ENCODE measurements at regions not wholly inside any gene's neighbourhood (a gene's known extent, or its start where the extent isn't known, plus 50 kb on each side); places are given as distances from the start of the nearest gene placed in this dataset.

- Histone ChIP-seq H3K27ac (ENCODE audit: low read depth, low read length) (no peak overlapping the region), H3K9ac (ENCODE audit: low read depth, low read length) (no peak overlapping the region), H3K9me3 (ENCODE audit: control insufficient read depth, insufficient read depth, low read length) (no peaks in the 10 kb centered on the region), H3K4me3 (ENCODE audit: low read depth, low read length) (no peak overlapping the region), H3K36me3 (ENCODE audit: control insufficient read depth, insufficient read depth, low read length) (no peaks in the 10 kb centered on the region), H3K27me3 (ENCODE audit: control insufficient read depth, insufficient read depth, low read length) (no peaks in the 10 kb centered on the region), H3K4me1 (ENCODE audit: control insufficient read depth, insufficient read depth, low read length) (no peaks in the 10 kb centered on the region)
Measured at GRCh38 chr21:16678429-16679160, 834.2 kb upstream of the CXADR start.

GRCh38 chr21:16695074-16695473 is 817.8 kb upstream of the CXADR start:
- no peaks in the 10 kb centered on the region for H3K4me1 ChIP-seq (ENCODE audit: control insufficient read depth, insufficient read depth, low read length)
- peaks cover 30% of the 10 kb centered on the region for H3K9me3 ChIP-seq (ENCODE audit: control insufficient read depth, insufficient read depth, low read length)
- no peak overlapping the region for H3K4me3 ChIP-seq (ENCODE audit: low read depth, low read length)
- no peaks in the 10 kb centered on the region for H3K36me3 ChIP-seq (ENCODE audit: control insufficient read depth, insufficient read depth, low read length)
- H3K9ac ChIP-seq (ENCODE audit: low read depth, low read length) = no peak overlapping the region
- no peaks in the 10 kb centered on the region for H3K27me3 ChIP-seq (ENCODE audit: control insufficient read depth, insufficient read depth, low read length)
- no peak overlapping the region for H3K27ac ChIP-seq (ENCODE audit: low read depth, low read length)

- H3K9me3 ChIP-seq (ENCODE audit: control insufficient read depth, insufficient read depth, low read length) = no peaks in the 10 kb centered on the region
- no peak overlapping the region for H3K27ac ChIP-seq (ENCODE audit: low read depth, low read length)
- H3K9ac ChIP-seq (ENCODE audit: low read depth, low read length) = no peak overlapping the region
- no peak overlapping the region for H3K4me3 ChIP-seq (ENCODE audit: low read depth, low read length)
- H3K27me3 ChIP-seq (ENCODE audit: control insufficient read depth, insufficient read depth, low read length) = no peaks in the 10 kb centered on the region
- H3K4me1 ChIP-seq (ENCODE audit: control insufficient read depth, insufficient read depth, low read length) = no peaks in the 10 kb centered on the region
- no peaks in the 10 kb centered on the region for H3K36me3 ChIP-seq (ENCODE audit: control insufficient read depth, insufficient read depth, low read length)
Measured at GRCh38 chr21:16707274-16707673, 805.6 kb upstream of the CXADR start.

DNA sequence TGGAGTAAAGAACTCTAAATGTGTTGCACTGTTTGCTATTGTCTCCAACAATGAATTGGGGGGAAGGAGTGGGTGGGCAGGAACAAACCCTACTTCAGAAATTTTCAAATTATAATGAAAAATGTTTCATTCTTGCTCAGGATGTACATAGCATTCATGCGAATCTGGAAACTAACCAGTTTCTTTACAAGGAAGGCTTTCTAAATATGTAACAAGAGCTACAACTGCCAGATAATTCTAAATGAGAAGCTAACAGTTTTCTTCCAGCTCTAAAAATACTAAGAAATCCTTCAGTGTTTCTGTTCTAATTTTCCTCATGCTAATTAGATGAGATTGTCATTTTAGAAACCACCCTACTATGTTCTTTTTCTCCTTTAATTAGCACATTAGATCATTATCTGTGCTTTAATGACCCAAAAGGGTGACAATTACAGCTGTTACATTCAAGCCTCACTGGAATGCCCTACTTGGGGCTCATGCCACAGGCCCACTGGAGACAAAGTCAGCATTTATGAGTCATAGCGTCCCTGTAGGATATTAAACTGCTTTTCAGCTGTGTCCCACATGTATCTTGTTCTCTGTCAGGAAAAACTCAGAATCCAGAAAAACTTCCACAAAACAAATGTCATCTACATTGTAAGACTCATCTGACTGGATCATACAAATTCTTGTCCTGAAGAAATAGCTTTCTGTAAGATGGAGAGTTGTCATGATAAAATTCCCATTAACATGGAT is 804.6 kb upstream of the CXADR start:
- H3K4me1 ChIP-seq (ENCODE audit: control insufficient read depth, insufficient read depth, low read length) = no peaks in the 10 kb centered on the region
- no peak overlapping the region for H3K27ac ChIP-seq (ENCODE audit: low read depth, low read length)
- no peak overlapping the region for H3K9ac ChIP-seq (ENCODE audit: low read depth, low read length)
- no peaks in the 10 kb centered on the region for H3K36me3 ChIP-seq (ENCODE audit: control insufficient read depth, insufficient read depth, low read length)
- no peaks in the 10 kb centered on the region for H3K9me3 ChIP-seq (ENCODE audit: control insufficient read depth, insufficient read depth, low read length)
- H3K4me3 ChIP-seq (ENCODE audit: low read depth, low read length) = no peak overlapping the region
- H3K27me3 ChIP-seq (ENCODE audit: control insufficient read depth, insufficient read depth, low read length) = no peaks in the 10 kb centered on the region

- H3K27me3 ChIP-seq (ENCODE audit: control insufficient read depth, insufficient read depth, low read length) = no peaks in the 10 kb centered on the region
- H3K27ac ChIP-seq (ENCODE audit: low read depth, low read length) = no peak overlapping the region
- H3K4me1 ChIP-seq (ENCODE audit: control insufficient read depth, insufficient read depth, low read length) = no peaks in the 10 kb centered on the region
- H3K36me3 ChIP-seq (ENCODE audit: control insufficient read depth, insufficient read depth, low read length) = no peaks in the 10 kb centered on the region
- no peak overlapping the region for H3K4me3 ChIP-seq (ENCODE audit: low read depth, low read length)
- H3K9me3 ChIP-seq (ENCODE audit: control insufficient read depth, insufficient read depth, low read length) = no peaks in the 10 kb centered on the region
- H3K9ac ChIP-seq (ENCODE audit: low read depth, low read length) = no peak overlapping the region
Measured at GRCh38 chr21:16709866-16710550, 802.8 kb upstream of the CXADR start.

DNA sequence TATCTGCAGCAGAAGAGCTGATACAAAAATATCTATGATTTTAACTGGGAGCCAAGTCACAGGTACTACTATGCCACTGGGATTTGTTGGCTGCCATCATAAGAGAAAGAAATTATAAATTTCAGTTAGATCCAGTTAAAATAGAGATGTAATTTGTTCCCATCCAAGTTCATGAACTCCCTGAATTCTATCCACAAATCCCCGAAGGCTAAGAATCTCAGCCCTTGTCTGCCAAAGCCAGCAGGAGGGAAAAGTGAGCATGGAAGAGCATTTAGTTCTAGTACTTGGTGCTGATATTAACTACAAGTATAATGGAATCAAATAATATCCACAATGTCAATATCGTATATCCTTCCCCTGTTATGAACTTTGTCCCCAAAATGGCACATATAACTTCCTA is 801.1 kb upstream of the CXADR start:
- H3K27me3 ChIP-seq (ENCODE audit: control insufficient read depth, insufficient read depth, low read length) = no peaks in the 10 kb centered on the region
- no peak overlapping the region for H3K9ac ChIP-seq (ENCODE audit: low read depth, low read length)
- no peak overlapping the region for H3K27ac ChIP-seq (ENCODE audit: low read depth, low read length)
- H3K4me1 ChIP-seq (ENCODE audit: control insufficient read depth, insufficient read depth, low read length) = no peaks in the 10 kb centered on the region
- no peak overlapping the region for H3K4me3 ChIP-seq (ENCODE audit: low read depth, low read length)
- H3K36me3 ChIP-seq (ENCODE audit: control insufficient read depth, insufficient read depth, low read length) = no peaks in the 10 kb centered on the region
- no peaks in the 10 kb centered on the region; the same call in 1 of the 2 replicates for H3K9me3 ChIP-seq (ENCODE audit: control insufficient read depth, insufficient read depth, low read length)

- Histone ChIP-seq H3K9me3 (ENCODE audit: control insufficient read depth, insufficient read depth, low read length) (peaks cover 3% of the 10 kb centered on the region), H3K27ac (ENCODE audit: low read depth, low read length) (no peak overlapping the region), H3K36me3 (ENCODE audit: control insufficient read depth, insufficient read depth, low read length) (no peaks in the 10 kb centered on the region), H3K27me3 (ENCODE audit: control insufficient read depth, insufficient read depth, low read length) (no peaks in the 10 kb centered on the region), H3K4me3 (ENCODE audit: low read depth, low read length) (no peak overlapping the region), H3K9ac (ENCODE audit: low read depth, low read length) (no peak overlapping the region), H3K4me1 (ENCODE audit: control insufficient read depth, insufficient read depth, low read length) (no peaks in the 10 kb centered on the region)
Measured at GRCh38 chr21:16713331-16714117, 799.3 kb upstream of the CXADR start.

- Histone ChIP-seq H3K4me1 (ENCODE audit: control insufficient read depth, insufficient read depth, low read length) (no peaks in the 10 kb centered on the region), H3K4me3 (ENCODE audit: low read depth, low read length) (no peak overlapping the region), H3K9me3 (ENCODE audit: control insufficient read depth, insufficient read depth, low read length) (no peaks in the 10 kb centered on the region), H3K9ac (ENCODE audit: low read depth, low read length) (no peak overlapping the region), H3K27ac (ENCODE audit: low read depth, low read length) (no peak overlapping the region), H3K27me3 (ENCODE audit: control insufficient read depth, insufficient read depth, low read length) (no peaks in the 10 kb centered on the region), H3K36me3 (ENCODE audit: control insufficient read depth, insufficient read depth, low read length) (no peaks in the 10 kb centered on the region)
Measured at GRCh38 chr21:16740511-16740910, 772.3 kb upstream of the CXADR start.

- H3K4me3 ChIP-seq (ENCODE audit: low read depth, low read length) = no peak overlapping the region
- H3K9me3 ChIP-seq (ENCODE audit: control insufficient read depth, insufficient read depth, low read length) = no peaks in the 10 kb centered on the region
- no peak overlapping the region for H3K27ac ChIP-seq (ENCODE audit: low read depth, low read length)
- no peaks in the 10 kb centered on the region for H3K27me3 ChIP-seq (ENCODE audit: control insufficient read depth, insufficient read depth, low read length)
- no peaks in the 10 kb centered on the region for H3K4me1 ChIP-seq (ENCODE audit: control insufficient read depth, insufficient read depth, low read length)
- no peak overlapping the region for H3K9ac ChIP-seq (ENCODE audit: low read depth, low read length)
- no peaks in the 10 kb centered on the region for H3K36me3 ChIP-seq (ENCODE audit: control insufficient read depth, insufficient read depth, low read length)
Measured at GRCh38 chr21:16741141-16741665, 771.6 kb upstream of the CXADR start.

DNA sequence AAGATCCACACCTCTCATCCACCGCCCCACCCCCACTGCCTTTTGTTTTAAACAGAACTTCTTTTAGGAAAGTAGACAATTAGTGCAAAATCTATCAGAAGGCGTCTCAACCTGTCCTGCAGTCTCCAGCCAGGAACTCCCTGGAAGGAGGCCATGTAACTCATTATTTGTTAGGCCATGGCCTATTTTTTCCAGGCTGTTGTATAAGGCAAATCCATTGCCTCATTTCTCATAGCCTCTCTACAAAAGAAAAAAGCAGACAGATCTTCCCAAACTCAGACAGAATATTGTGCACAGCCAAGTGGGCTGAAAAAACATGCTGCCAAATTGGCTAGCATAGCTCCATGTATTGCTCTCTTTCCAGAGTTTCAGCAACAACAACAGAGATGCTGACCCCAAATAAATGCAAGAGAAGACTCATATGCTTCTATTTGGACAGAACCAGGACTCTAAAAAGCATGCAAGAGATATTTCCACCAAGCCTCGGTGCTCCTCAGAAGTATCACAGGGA is 770.7 kb upstream of the CXADR start:
- Histone ChIP-seq H3K9me3 (ENCODE audit: control insufficient read depth, insufficient read depth, low read length) (no peaks in the 10 kb centered on the region), H3K4me3 (ENCODE audit: low read depth, low read length) (no peak overlapping the region), H3K27ac (ENCODE audit: low read depth, low read length) (no peak overlapping the region), H3K27me3 (ENCODE audit: control insufficient read depth, insufficient read depth, low read length) (no peaks in the 10 kb centered on the region), H3K36me3 (ENCODE audit: control insufficient read depth, insufficient read depth, low read length) (no peaks in the 10 kb centered on the region), H3K9ac (ENCODE audit: low read depth, low read length) (no peak overlapping the region), H3K4me1 (ENCODE audit: control insufficient read depth, insufficient read depth, low read length) (no peaks in the 10 kb centered on the region)
